ENCODE measurements at regions not wholly inside any gene's neighbourhood (a gene's known extent, or its start where the extent isn't known, plus 50 kb on each side); places are given as distances from the start of the nearest gene placed in this dataset.
A peak's percentile ranks its signal among the peaks of the same experiment; 100 is the strongest.

GRCh38 chr1:168452329-168452728, 91.5 kb downstream of the XCL2 start:
- Histone ChIP-seq H3K27me3 (ENCODE audit: control insufficient read depth, insufficient read depth, low read length) (no peaks in the 10 kb centered on the region), H3K4me3 (ENCODE audit: low read depth, low read length) (no peak overlapping the region)
- POLR2A ChIA-PET = no interaction called here

GRCh38 chr1:168447871-168448270, 95.9 kb downstream of the XCL2 start:
- DNase-seq (ENCODE audit: low read depth, low spot score) = no peak
- no peak for TF ChIP-seq CTCF (IDR thresholded peaks at IDR 0.05; ENCODE audit: low read depth, low read length)
- peaks cover 3% of the 10 kb centered on the region; the same call in 1 of the 2 replicates for H3K9me3 ChIP-seq (ENCODE audit: control insufficient read depth, insufficient read depth, low read length)
- POLR2A ChIA-PET = no interaction called here
- no peak overlapping the region for H3K4me3 ChIP-seq (ENCODE audit: low read depth, low read length)
- no peaks in the 10 kb centered on the region for H3K27me3 ChIP-seq (ENCODE audit: control insufficient read depth, insufficient read depth, low read length)
- CTCF ChIA-PET = no interaction called here
- no peak overlapping the region for H3K27ac ChIP-seq (ENCODE audit: low read depth, low read length)

More at GRCh38 chr1:168452329-168452728, 91.5 kb downstream of the XCL2 start:
- CTCF ChIA-PET = interaction anchor here (0.9 kb wide), 1 partner anchor 13 kb away, joined by 3 read pairs; no protein-coding TSS in a partner anchor
- peak; percentile 26 for TF ChIP-seq CTCF (IDR thresholded peaks at IDR 0.05; ENCODE audit: low read depth, low read length)
- no peak overlapping the region for H3K27ac ChIP-seq (ENCODE audit: low read depth, low read length)
- no peak for DNase-seq (ENCODE audit: low read depth, low spot score)
- peaks cover 4% of the 10 kb centered on the region; the same call in 1 of the 2 replicates for H3K9me3 ChIP-seq (ENCODE audit: control insufficient read depth, insufficient read depth, low read length)

GRCh38 chr1:168446081-168446480, 97.7 kb downstream of the XCL2 start:
- no peaks in the 10 kb centered on the region for H3K27me3 ChIP-seq (ENCODE audit: control insufficient read depth, insufficient read depth, low read length)
- ChIA-PET POLR2A (no interaction called here), CTCF (interaction anchor here (0.6 kb wide), 1 partner anchor 103 kb away, joined by 3 read pairs; no protein-coding TSS in a partner anchor)
- no peak for DNase-seq (ENCODE audit: low read depth, low spot score)
- no peak overlapping the region for H3K4me3 ChIP-seq (ENCODE audit: low read depth, low read length)
- TF ChIP-seq CTCF (IDR thresholded peaks at IDR 0.05; ENCODE audit: low read depth, low read length) = no peak
- H3K9me3 ChIP-seq (ENCODE audit: control insufficient read depth, insufficient read depth, low read length) = no peaks in the 10 kb centered on the region
- H3K27ac ChIP-seq (ENCODE audit: low read depth, low read length) = no peak overlapping the region

GRCh38 chr1:168443899-168444298, 99.9 kb downstream of the XCL2 start:
- CTCF ChIA-PET = interaction anchor here (1.2 kb wide), 1 partner anchor 904 kb away, joined by 3 read pairs; no protein-coding TSS in a partner anchor
- POLR2A ChIA-PET = no interaction called here
- no peak for TF ChIP-seq CTCF (IDR thresholded peaks at IDR 0.05; ENCODE audit: low read depth, low read length)

GRCh38 chr1:168443356-168443755, 100.4 kb downstream of the XCL2 start:
- ChIA-PET CTCF (interaction anchor here (1.7 kb wide), 1 partner anchor 11 kb away, joined by 3 read pairs; no protein-coding TSS in a partner anchor), POLR2A (no interaction called here)
- no peak for DNase-seq (ENCODE audit: low read depth, low spot score)
- no peak overlapping the region for H3K4me3 ChIP-seq (ENCODE audit: low read depth, low read length)
- no peaks in the 10 kb centered on the region for H3K9me3 ChIP-seq (ENCODE audit: control insufficient read depth, insufficient read depth, low read length)
- TF ChIP-seq CTCF (IDR thresholded peaks at IDR 0.05; ENCODE audit: low read depth, low read length) = no peak
- no peaks in the 10 kb centered on the region for H3K27me3 ChIP-seq (ENCODE audit: control insufficient read depth, insufficient read depth, low read length)
- H3K27ac ChIP-seq (ENCODE audit: low read depth, low read length) = no peak overlapping the region

More at GRCh38 chr1:168443899-168444298, 99.9 kb downstream of the XCL2 start:
- no peak overlapping the region for H3K4me3 ChIP-seq (ENCODE audit: low read depth, low read length)
- H3K27me3 ChIP-seq (ENCODE audit: control insufficient read depth, insufficient read depth, low read length) = no peaks in the 10 kb centered on the region
- no peak overlapping the region for H3K27ac ChIP-seq (ENCODE audit: low read depth, low read length)
- no peaks in the 10 kb centered on the region for H3K9me3 ChIP-seq (ENCODE audit: control insufficient read depth, insufficient read depth, low read length)
- DNase-seq (ENCODE audit: low read depth, low spot score) = no peak

Data from AG04450 (cell line).